NCI-H82 treated with DMSO at 0.1 percent for 48 hours (cell line): ENCODE measurements at regions not wholly inside any gene's neighbourhood (a gene's known extent, or its start where the extent isn't known, plus 50 kb on each side); places are given as distances from the start of the nearest gene placed in this dataset.

Experiments
- DNase-seq: peaks from one replicate; lab custom pipeline; 2025; ENCODE audit not compliant: unreplicated experiment; lab: John Stamatoyannopoulos, UW

- no peak for DNase-seq
Observed at GRCh38 chr10:36336315-36336714, 694.2 kb upstream of the FZD8 start.

- DNase-seq, result no peak
Observed at GRCh38 chr10:36333446-36333845, 691.4 kb upstream of the FZD8 start.

GRCh38 chr10:36332926-36333325 is 690.8 kb upstream of the FZD8 start:
- no peak for DNase-seq

GRCh38 chr10:36331121-36331520 is 689.0 kb upstream of the FZD8 start:
- DNase-seq, result no peak

- no peak for DNase-seq
Observed at GRCh38 chr10:36325815-36326214, 683.7 kb upstream of the FZD8 start.

- DNase-seq, result no peak
Observed at GRCh38 chr10:36324831-36325230, 682.7 kb upstream of the FZD8 start.

- DNase-seq, result no peak
Observed at GRCh38 chr10:36313142-36313541, 671.0 kb upstream of the FZD8 start.

GRCh38 chr10:36303896-36304295 is 661.8 kb upstream of the FZD8 start:
- no peak for DNase-seq

GRCh38 chr10:36302086-36302485 is 660.0 kb upstream of the FZD8 start:
- no peak for DNase-seq

GRCh38 chr10:36301539-36301938 is 659.4 kb upstream of the FZD8 start:
- DNase-seq, result no peak

GRCh38 chr10:36301139-36301538 is 659.0 kb upstream of the FZD8 start:
- no peak for DNase-seq

GRCh38 chr10:36283827-36284226 is 641.7 kb upstream of the FZD8 start:
- no peak for DNase-seq

GRCh38 chr10:36281831-36282331 is 639.8 kb upstream of the FZD8 start:
- no peak for DNase-seq

- no peak for DNase-seq
Observed at GRCh38 chr10:36280890-36281499, 638.9 kb upstream of the FZD8 start.

- DNase-seq, result no peak
Observed at GRCh38 chr10:36280321-36280741, 638.2 kb upstream of the FZD8 start.

- DNase-seq, result no peak
Observed at GRCh38 chr10:36278176-36278575, 636.1 kb upstream of the FZD8 start.

GRCh38 chr10:36277459-36277858 is 635.4 kb upstream of the FZD8 start:
- no peak for DNase-seq

- no peak for DNase-seq
Observed at GRCh38 chr10:36271627-36272340, 629.7 kb upstream of the FZD8 start.

- no peak for DNase-seq
Observed at GRCh38 chr10:36269222-36269621, 627.1 kb upstream of the FZD8 start.

- DNase-seq, result no peak
Observed at GRCh38 chr10:36266923-36267322, 624.8 kb upstream of the FZD8 start.

- no peak for DNase-seq
Observed at GRCh38 chr10:36265741-36266140, 623.6 kb upstream of the FZD8 start.

- no peak for DNase-seq
Observed at GRCh38 chr10:36263871-36264270, 621.8 kb upstream of the FZD8 start.

- no peak for DNase-seq
Observed at GRCh38 chr10:36256948-36257356, 614.9 kb upstream of the FZD8 start.
